Hippocampal formation (tissue), 2 donors: ENCODE measurements at regions not wholly inside any gene's neighbourhood (a gene's known extent, or its start where the extent isn't known, plus 50 kb on each side); places are given as distances from the start of the nearest gene placed in this dataset.

Source experiments
- DNase-seq, 2 donors: peaks; one replicate each; lab custom pipeline; 2025; lab: John Stamatoyannopoulos, UW

DNA sequence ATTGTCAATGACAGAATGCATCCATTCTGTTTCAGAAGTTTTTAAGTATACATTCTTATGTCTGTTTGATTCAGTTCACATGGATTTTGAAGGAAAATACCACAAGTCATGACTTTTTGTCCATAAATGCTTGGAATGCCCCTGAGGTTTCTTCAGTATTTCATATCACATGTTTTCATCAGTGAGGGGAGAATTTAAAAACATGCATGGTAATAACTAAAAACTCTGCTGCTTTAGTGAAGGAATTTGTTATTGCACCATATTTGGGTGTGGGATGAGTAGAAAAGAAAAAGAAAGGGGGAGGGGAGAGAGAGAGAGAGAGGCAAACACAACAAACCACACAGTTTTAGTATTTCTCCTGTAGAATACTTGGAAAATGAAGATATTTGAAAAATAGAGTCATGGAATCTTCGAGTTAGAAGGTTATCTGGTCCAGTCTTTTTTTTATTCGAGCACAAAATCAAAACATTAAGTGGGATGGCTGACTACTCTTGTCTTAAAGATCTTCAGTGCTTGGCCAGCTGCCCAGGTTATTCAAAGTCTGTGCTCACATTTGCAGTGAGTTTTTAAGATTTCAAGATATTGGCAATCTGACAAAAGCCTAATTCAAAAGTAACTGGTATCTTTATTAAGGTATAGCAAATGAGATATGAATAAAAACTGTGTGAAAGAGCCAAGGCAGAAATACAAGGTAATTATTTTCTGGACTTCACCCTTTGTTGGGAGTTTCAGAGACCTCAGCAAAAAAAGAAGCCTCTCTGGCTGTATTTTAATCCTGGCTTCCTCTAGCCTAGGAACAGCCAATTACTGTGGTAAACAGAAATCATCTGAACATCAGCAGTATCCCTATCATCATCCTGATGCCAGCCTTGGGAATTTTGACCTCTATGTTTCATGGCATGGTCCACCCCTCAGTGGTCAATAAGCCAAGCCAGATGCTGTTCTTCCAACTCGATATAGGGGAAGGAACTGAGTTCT, 687.9 kb upstream of the CITED2 start:
- DNase-seq = no peak

DNA sequence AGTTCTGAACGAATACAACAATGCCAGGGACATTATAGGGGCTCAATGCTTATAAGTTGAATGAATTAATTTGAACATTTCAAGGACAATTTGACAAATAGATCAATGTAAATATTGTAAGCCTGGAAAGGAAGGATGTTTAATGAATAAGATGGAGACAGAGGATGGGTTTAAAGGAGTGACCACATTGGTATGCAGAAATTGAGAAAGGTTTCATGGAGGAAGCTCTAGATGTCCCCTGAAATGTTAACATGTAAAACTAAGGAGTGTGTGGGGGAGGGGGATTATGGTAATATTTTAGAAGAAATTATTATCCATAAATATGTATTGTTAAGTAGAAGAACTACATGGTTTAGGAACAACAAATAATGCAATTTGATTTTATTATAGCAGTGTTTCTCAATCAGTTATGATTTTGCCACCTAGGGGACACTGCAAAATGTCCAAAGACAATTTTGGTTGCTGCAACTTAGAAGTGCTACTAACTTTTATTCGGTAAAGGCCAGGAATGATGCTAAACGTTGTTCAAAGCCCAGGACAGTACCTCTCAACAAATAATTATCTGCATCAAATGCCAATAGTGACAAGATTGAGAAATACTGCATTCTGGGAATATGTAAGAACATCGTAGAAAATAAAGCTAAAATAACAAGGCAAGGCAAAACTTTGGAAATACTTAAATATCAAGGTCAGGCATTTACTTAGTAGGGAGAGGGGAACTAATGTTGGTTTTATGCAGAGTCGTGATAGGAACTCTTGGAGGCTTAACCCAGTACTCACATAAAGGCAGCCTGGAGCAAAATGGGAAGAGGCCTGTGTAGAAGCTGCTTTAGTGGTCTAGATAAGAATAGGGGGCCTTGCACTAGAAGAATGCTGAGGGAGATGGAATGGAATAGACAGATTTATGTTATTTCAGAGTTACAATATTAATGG, 686.9 kb upstream of the CITED2 start:
- DNase-seq = no peak

DNA sequence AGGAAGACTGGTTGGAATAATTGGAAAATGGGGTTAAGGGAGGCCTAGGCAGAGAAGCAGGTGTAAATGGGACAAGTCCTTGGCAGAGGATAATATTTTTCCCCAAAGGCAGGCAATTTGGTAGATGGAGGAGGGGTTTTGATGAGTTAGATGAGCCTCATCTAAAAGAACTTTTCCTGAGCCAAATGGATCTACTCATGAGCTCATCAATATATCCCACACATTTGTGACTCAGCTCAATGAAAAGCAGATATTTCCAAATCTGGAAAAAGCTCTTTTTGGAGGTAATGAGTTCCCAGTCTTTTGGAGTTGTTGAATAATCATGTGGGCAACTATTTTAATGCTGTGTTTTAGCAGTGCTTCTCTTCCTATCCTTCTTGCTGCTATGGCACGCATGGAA, 685.5 kb upstream of the CITED2 start:
- DNase-seq = no peak

DNA sequence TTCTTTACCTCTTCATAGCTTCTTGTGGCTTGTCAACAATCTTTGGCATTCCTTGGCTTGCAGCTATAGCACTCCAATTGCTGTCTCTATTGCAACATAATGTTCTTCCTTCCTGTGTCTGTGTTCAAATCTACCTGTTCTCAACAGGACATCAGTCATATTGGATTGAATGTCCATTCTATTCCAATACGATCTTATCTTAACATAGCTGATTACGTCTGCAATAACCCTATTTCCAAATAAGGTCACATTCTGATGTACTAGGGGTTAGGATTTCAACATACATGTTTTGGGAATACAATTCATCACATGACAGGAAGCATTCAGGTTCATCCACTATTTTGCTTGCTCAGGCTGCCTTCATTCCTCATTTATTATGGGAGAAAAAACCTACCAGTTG, 684.4 kb upstream of the CITED2 start:
- no peak for DNase-seq

DNA sequence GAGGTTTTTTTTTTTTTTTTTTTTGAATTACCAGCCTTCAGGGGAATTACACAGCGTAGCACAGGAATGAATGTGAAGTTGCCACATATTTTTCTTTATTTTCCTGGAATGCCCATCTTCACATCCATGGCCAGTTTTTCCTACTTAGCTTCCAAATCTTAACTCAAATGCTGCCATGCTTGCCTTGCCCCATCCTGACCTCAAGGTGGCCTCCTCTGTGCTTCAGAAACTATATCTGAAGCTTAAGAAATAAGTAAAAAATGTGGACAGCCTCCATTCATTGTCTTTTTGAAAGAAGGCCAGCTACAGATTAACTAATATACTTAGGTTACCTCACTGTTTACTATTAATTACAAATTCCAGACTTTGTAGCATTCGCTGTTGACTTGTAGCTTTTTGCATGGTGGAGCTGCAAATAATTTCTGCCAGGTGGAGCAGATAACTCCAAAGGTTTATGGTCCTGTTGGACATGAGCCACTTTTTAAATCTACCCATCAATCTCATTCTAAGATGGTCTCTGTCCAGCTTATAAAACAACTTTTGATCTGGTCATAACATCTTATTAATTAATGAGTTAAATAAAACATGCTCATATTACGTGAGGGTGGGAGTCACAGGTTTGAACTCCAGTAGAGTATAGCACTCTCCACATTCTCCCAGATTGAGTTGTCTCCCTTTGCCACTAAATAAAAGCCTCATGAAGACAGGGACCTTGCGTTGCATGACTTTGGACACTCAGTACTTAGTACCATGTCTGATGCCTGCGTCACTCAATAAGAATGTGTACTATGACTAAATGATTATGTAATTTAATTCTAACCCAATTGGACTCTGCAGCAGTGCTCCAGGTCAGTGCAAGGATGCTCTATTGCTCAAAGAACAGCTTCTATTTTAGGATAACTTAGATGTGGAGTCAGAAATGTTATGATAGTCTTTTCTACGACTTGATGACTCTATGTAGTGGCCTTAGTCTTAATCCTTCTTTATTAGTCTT, 678.6 kb upstream of the CITED2 start:
- no peak for DNase-seq

DNA sequence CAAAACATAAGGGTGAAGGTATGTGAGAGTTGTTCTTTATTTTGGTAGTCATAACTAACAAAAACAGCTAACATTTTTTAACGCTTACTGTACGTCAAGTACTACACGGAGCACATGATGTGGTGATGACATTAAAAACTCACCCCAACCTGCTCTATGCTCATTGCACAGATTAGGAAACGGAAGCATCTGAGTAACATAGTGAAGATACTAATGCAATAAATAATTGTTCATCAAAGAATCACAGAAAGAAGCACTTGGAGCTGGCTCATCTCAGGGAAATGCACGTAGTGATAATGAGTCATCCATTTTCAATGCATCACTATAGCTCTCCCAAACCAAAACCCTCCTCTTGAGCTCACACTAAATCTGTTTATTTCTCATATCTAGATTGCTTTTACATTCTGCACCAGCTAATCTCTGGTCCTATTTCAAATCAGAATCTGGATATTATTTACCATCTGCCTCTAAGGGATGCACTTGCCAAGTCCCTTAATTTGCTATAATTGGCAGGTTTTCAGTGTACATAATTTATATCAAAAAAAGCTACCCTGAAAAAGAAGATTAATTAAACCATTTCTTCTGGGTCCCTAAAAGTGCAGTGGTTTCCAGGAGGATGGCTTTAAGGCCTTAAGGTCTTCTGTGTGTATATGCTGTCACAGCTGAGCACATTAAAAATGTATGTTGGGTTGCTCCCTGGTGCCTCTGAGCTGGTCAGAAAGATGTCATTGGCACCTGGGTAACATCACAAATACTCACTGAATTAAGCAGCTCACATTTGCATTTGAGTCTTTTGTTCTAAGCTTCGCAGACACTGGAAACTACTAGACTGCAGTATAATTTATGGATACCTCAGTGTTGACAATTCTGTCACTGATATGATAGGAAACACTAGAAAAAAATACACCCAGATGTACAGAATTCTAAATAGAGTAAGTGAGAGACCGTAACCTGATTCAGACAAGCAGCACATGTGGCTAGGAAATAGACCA, 677.4 kb upstream of the CITED2 start:
- no peak for DNase-seq

DNA sequence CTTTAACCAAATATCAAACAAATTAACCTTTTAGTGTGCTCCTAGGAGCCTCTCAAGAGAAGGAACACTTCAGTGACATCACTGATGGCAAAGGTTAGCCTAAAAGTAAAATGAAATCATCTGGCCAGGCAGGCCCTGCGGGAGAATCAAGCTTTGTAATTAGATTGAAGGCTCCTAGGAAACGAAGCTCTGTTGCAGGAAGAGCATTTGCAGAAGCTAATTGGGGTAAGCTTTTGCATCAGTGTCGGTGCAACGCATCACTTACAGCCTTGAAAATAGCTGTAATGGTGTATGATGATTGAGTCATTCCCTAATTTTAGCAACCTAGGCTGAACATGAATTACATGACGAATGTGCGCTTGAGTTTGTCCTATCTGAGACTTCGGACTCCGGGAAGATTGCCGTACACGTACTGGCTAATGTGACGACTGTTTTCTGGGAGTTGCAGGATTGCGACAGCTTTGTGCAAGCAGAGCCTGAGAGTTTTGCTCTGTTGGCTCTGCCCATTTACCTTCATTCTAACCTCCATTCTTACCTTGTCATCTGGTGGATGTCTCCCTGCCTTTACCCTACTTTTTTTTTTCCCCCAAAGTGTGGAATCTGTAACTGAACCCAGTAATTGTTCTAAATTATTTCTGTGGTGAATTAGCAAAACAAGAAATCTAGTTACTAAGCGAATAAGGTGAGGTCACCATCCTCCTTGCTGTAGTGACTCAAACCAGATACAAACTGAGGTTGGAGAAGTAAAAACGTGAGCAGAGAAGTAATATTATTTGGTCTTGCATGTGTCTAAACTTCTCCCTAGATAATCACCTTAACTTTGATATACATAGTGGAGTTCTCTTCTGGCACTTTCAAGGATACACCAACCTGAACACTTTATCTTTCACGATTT, 675.9 kb upstream of the CITED2 start:
- DNase-seq = no peak

DNA sequence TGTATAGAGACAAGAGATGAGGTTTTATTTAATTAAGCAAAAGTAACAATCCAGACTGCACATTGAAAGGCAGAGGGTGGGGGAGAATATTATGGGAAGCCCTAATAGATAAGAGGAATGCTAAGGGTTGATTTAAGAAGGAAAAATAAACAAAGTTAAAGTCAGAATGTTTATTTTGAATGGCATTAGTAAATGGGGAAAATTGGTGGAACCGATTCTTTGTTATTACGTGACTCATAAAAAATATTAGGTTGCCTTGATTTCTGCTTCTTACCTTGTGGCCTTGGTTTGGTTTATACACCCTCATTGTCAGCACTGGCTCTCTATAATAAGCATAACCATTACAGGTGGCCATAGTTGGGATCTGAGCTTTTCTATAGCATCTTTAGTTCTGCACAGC, 674.8 kb upstream of the CITED2 start:
- no peak for DNase-seq

DNA sequence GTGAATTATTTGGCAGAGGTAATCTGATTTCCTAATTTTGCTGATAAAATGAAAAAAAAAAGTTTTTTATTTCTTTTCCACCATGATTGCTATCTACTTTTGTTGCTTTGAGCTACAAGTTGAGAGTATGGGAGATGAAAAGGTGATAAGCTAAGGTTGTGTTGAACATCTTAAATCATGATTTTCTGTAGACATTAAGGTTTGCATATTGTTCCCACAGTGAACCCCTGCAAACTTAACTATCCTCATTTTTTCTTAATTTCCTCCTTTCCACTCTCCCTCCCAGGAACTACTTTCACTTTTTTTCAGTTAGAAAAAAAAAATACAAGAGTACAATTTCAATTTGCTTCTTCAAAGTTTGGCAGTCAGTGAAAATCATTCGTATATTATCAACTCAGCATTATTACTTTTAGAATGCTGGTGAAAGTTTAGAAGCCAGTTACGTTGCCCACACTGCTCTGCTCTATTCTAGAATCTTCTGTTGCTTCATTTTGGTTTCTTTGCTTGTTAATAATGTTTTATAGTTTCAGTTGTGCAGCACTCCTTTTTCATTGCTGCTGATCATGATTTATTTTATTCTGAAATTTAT, 673.8 kb upstream of the CITED2 start:
- DNase-seq = no peak

DNA sequence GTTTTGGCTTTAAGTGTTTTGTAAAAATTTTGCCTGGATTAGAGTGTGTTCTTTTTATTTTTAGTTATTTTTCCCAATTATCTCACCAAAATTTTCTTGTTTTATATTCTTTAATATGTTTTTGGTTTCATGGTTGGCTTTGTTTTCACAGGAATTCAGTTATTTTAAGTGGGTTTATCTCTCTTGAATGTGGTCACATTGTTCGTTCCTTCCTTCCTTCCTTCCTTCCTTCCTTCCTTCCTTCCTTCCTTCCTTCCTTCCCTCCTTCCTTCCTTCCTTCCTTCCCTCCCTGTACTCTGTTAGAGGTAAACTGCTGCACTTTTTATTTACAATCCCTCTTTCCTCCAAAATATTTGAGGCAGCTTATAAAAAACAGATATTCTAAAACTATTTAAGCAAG, 672.9 kb upstream of the CITED2 start:
- no peak for DNase-seq

DNA sequence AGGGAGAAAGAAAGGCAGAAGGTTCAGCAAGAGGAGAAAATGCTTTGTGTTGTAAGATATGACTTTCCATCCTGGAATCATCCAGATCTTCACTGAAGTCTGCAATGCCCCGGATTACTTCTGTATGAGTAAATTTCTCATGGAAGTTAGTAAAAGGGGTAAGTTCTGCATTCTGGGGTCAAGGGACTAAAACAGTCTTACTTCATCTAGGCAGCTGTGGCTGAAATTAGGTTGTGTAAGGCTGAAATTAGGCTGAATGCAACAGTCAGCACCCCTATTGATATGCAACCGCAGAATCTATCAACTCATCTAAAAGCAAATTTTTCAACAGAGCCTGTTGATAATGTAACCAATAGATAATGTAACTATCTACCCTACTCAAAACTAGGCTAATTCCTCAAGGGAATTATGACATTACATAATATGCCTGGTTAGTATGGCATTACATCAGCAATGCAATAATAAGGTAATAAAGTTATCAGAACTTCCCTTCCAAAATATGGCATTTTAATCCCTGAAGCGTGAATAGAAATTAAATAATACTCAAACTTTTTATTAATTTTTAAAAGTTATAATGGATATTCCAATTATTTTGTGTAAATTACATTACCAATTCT, 671.7 kb upstream of the CITED2 start:
- DNase-seq = no peak

DNA sequence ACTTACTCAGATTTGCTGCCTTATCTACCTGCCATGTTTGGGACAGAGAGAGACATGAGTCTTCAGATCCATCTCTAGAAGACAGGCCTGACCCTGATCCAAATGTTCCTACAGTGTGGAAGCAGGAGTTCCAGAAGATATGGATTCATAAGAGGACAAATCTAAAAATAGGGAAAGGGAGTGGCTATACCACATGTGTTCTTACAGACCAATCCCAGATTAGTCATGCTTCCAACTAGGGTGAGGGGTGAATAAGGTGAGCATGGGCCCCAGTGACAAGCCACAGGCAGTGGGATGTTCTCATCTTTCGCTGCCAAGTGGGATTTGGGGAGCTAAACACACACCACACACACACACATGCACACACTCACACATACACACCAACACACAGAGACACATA, 670.7 kb upstream of the CITED2 start:
- no peak for DNase-seq

DNA sequence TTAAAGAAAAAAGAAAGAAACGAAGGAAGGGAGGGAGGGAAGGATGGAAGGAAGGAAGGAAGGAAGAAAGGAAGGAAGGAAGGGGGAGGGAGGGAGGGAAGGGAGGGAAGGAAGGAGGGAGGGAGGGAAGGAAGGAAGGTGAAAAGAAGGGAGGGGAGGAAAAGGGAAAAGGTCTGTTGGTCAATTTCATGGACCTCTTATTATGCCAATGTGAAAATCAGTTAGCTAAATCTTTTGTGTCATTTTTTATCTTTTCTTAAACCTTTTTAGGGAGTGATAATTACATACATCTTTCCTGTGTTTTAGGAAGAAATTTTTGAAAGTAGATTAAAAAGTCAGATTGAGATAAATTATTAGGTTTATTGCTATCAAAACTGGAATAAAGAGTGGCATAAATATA, 670.2 kb upstream of the CITED2 start:
- DNase-seq = no peak

DNA sequence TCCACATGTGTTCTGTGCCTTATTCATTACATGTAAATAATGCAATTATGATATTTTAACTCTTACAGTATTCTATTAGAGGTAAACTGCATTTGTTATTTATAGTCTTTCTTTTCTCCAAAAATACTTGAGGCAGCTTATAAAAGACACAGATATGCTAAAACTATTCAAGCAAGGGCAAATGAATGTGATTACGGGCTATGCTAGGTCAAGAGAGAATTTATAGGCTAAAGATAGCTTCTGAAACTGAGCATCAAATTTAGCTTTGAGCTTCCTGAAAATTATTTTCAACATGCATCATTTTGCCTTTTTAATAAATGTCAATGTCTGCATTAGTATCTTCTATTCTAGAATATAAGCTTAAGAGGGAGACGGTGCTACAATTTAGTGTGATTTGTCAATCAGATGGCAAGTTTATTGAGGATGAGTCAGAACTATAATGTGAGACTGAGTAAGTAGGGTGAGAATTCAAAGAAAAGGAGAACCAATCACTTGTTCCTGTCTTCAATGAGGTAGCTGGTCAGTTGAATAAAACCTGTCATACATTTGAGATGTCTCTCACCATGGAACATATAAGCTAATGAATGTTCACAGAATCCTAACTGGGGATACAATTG, 669.4 kb upstream of the CITED2 start:
- no peak for DNase-seq

DNA sequence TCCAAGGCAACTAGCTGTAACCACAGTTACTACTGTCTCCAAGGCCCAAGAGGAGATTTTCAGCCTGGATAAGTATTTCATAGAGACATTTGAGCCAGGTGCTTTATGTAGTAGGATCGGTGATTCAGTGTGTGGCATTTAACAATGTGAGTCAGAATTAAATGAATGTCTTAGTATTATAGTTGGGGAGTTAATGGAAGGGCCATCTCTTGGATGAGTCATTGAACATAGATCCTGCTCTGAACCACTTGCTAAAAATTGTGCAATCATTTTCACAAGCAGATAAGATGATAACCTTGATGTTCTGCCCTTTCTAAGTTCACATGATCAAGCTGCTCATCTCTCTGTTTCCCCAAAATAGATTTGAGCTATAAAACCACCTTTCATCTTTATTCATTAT, 668.9 kb upstream of the CITED2 start:
- DNase-seq = no peak

DNA sequence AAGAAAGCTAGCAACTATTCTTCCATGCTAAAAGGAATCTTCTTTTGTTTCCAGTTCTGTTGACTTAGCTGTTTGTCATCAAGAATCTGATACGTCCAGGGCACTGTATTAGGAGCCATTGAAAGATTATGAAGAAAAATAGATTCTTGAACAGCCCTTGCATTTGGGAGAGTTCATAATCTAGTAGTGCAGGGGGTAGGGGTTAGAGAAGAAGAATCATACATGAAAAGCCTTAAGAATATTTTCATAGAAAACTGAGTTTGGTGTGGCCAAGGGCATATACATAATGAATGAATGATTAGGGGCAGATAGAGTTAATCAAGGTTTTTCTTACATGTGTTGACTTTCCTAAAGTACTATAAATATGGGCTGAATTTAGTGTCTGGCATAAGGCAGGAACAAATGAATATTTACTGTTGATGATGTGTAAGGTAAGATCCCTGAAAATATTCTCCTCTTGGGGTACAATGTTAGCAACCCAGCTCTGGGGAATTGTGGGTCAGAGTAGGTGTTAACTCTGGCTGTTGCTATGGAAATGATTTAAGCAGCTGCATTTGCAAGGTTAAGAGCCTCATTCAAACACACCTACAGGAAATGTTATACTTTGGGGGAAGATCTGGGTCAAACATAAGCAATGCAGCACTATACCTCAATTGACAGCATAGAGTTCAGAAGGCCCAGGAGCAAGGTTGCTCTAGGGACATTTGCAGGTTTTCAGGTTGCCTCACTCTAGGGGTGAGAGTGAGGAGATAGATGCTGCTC, 667.3 kb upstream of the CITED2 start:
- DNase-seq = no peak

DNA sequence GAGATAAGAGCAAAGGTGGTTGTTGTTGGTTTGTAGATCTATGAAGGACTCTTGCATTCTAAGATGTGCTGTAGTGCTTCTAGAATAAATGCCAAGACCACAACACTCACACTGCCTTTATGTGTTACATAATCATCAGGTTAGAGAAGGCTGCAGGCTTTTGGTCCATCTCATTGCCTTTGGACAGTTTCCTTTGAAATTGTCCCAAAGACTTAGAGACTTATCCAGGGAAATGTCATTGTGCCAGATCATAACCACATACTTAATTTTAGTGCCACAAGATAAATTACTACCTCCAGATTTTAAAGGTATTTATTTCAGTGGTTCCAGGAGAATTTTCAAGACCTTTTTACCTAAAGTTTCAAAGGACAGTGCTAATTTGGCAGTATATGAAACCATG, 666.6 kb upstream of the CITED2 start:
- DNase-seq = no peak
